ENCODE measurements at regions not wholly inside any gene's neighbourhood (a gene's known extent, or its start where the extent isn't known, plus 50 kb on each side); places are given as distances from the start of the nearest gene placed in this dataset.

- FAIRE-seq (no peak), DNase-seq (ENCODE audit: insufficient read length, low spot score) (no peak)
- TF ChIP-seq POLR2A (IDR thresholded peaks at IDR 0.05; ENCODE audit: low read depth, low read length), result no peak
- no peak for TF ChIP-seq TAF1 (IDR thresholded peaks at IDR 0.05; ENCODE audit: low read depth, low read length)
- no peak for TF ChIP-seq SPI1 (IDR thresholded peaks at IDR 0.05; ENCODE audit: low read depth, low read length)
- no peak for TF ChIP-seq POLR2AphosphoS5 (IDR thresholded peaks at IDR 0.05; ENCODE audit: low read depth, low read length)
- TF ChIP-seq POU2F2 (IDR thresholded peaks at IDR 0.05; ENCODE audit: low read depth, low read length), result no peak
- TF ChIP-seq PAX5 (IDR thresholded peaks at IDR 0.05; ENCODE audit: insufficient read depth, low read length, severe bottlenecking), result no peak
Measured at GRCh38 chr4:20408611-20409010, 156.9 kb downstream of the SLIT2 start.

GRCh38 chr4:20412072-20412471, 160.4 kb downstream of the SLIT2 start:
- TF ChIP-seq TAF1 (IDR thresholded peaks at IDR 0.05; ENCODE audit: low read depth, low read length) (no peak), SPI1 (IDR thresholded peaks at IDR 0.05; ENCODE audit: low read depth, low read length) (no peak), POU2F2 (IDR thresholded peaks at IDR 0.05; ENCODE audit: low read depth, low read length) (no peak), PAX5 (IDR thresholded peaks at IDR 0.05; ENCODE audit: insufficient read depth, low read length, severe bottlenecking) (no peak), POLR2AphosphoS5 (IDR thresholded peaks at IDR 0.05; ENCODE audit: low read depth, low read length) (no peak), POLR2A (IDR thresholded peaks at IDR 0.05; ENCODE audit: low read depth, low read length) (no peak)
- FAIRE-seq (no peak), DNase-seq (ENCODE audit: insufficient read length, low spot score) (no peak)

GRCh38 chr4:20416800-20417199, 165.1 kb downstream of the SLIT2 start:
- FAIRE-seq (no peak), DNase-seq (ENCODE audit: insufficient read length, low spot score) (no peak)
- TF ChIP-seq POLR2A (IDR thresholded peaks at IDR 0.05; ENCODE audit: low read depth, low read length), result no peak
- TF ChIP-seq POU2F2 (IDR thresholded peaks at IDR 0.05; ENCODE audit: low read depth, low read length), result no peak
- no peak for TF ChIP-seq PAX5 (IDR thresholded peaks at IDR 0.05; ENCODE audit: insufficient read depth, low read length, severe bottlenecking)
- TF ChIP-seq POLR2AphosphoS5 (IDR thresholded peaks at IDR 0.05; ENCODE audit: low read depth, low read length), result no peak
- no peak for TF ChIP-seq SPI1 (IDR thresholded peaks at IDR 0.05; ENCODE audit: low read depth, low read length)
- TF ChIP-seq TAF1 (IDR thresholded peaks at IDR 0.05; ENCODE audit: low read depth, low read length), result no peak

- FAIRE-seq (no peak), DNase-seq (ENCODE audit: insufficient read length, low spot score) (no peak)
- TF ChIP-seq TAF1 (IDR thresholded peaks at IDR 0.05; ENCODE audit: low read depth, low read length) (no peak), POLR2AphosphoS5 (IDR thresholded peaks at IDR 0.05; ENCODE audit: low read depth, low read length) (no peak), POLR2A (IDR thresholded peaks at IDR 0.05; ENCODE audit: low read depth, low read length) (no peak), PAX5 (IDR thresholded peaks at IDR 0.05; ENCODE audit: insufficient read depth, low read length, severe bottlenecking) (no peak), SPI1 (IDR thresholded peaks at IDR 0.05; ENCODE audit: low read depth, low read length) (no peak), POU2F2 (IDR thresholded peaks at IDR 0.05; ENCODE audit: low read depth, low read length) (no peak)
Measured at GRCh38 chr4:20418861-20419451, 167.3 kb downstream of the SLIT2 start.

GRCh38 chr4:20420916-20421602, 169.4 kb downstream of the SLIT2 start:
- DNase-seq (ENCODE audit: insufficient read length, low spot score), result no peak
- no peak for FAIRE-seq
- TF ChIP-seq POLR2AphosphoS5 (IDR thresholded peaks at IDR 0.05; ENCODE audit: low read depth, low read length) (no peak), POLR2A (IDR thresholded peaks at IDR 0.05; ENCODE audit: low read depth, low read length) (no peak), TAF1 (IDR thresholded peaks at IDR 0.05; ENCODE audit: low read depth, low read length) (no peak)

GRCh38 chr4:20421603-20421985, 169.9 kb downstream of the SLIT2 start:
- FAIRE-seq (no peak), DNase-seq (ENCODE audit: insufficient read length, low spot score) (no peak)
- TF ChIP-seq PAX5 (IDR thresholded peaks at IDR 0.05; ENCODE audit: insufficient read depth, low read length, severe bottlenecking) (no peak), SPI1 (IDR thresholded peaks at IDR 0.05; ENCODE audit: low read depth, low read length) (no peak), TAF1 (IDR thresholded peaks at IDR 0.05; ENCODE audit: low read depth, low read length) (no peak), POLR2A (IDR thresholded peaks at IDR 0.05; ENCODE audit: low read depth, low read length) (no peak), POLR2AphosphoS5 (IDR thresholded peaks at IDR 0.05; ENCODE audit: low read depth, low read length) (no peak), POU2F2 (IDR thresholded peaks at IDR 0.05; ENCODE audit: low read depth, low read length) (no peak)

GRCh38 chr4:20422398-20422797, 170.7 kb downstream of the SLIT2 start:
- DNase-seq (ENCODE audit: insufficient read length, low spot score), result no peak
- TF ChIP-seq SPI1 (IDR thresholded peaks at IDR 0.05; ENCODE audit: low read depth, low read length) (no peak), POLR2A (IDR thresholded peaks at IDR 0.05; ENCODE audit: low read depth, low read length) (no peak), TAF1 (IDR thresholded peaks at IDR 0.05; ENCODE audit: low read depth, low read length) (no peak), PAX5 (IDR thresholded peaks at IDR 0.05; ENCODE audit: insufficient read depth, low read length, severe bottlenecking) (no peak), POU2F2 (IDR thresholded peaks at IDR 0.05; ENCODE audit: low read depth, low read length) (no peak), POLR2AphosphoS5 (IDR thresholded peaks at IDR 0.05; ENCODE audit: low read depth, low read length) (no peak)
- FAIRE-seq, result no peak

GRCh38 chr4:20423420-20423819, 171.7 kb downstream of the SLIT2 start:
- FAIRE-seq (no peak), DNase-seq (ENCODE audit: insufficient read length, low spot score) (no peak)
- no peak for TF ChIP-seq POLR2A (IDR thresholded peaks at IDR 0.05; ENCODE audit: low read depth, low read length)
- no peak for TF ChIP-seq POLR2AphosphoS5 (IDR thresholded peaks at IDR 0.05; ENCODE audit: low read depth, low read length)
- TF ChIP-seq POU2F2 (IDR thresholded peaks at IDR 0.05; ENCODE audit: low read depth, low read length), result no peak
- TF ChIP-seq SPI1 (IDR thresholded peaks at IDR 0.05; ENCODE audit: low read depth, low read length), result no peak
- TF ChIP-seq PAX5 (IDR thresholded peaks at IDR 0.05; ENCODE audit: insufficient read depth, low read length, severe bottlenecking), result no peak
- TF ChIP-seq TAF1 (IDR thresholded peaks at IDR 0.05; ENCODE audit: low read depth, low read length), result no peak

GRCh38 chr4:20426028-20426427, 174.3 kb downstream of the SLIT2 start:
- DNase-seq (ENCODE audit: insufficient read length, low spot score), result no peak
- TF ChIP-seq PAX5 (IDR thresholded peaks at IDR 0.05; ENCODE audit: insufficient read depth, low read length, severe bottlenecking) (no peak), POLR2AphosphoS5 (IDR thresholded peaks at IDR 0.05; ENCODE audit: low read depth, low read length) (no peak), SPI1 (IDR thresholded peaks at IDR 0.05; ENCODE audit: low read depth, low read length) (no peak), TAF1 (IDR thresholded peaks at IDR 0.05; ENCODE audit: low read depth, low read length) (no peak), POLR2A (IDR thresholded peaks at IDR 0.05; ENCODE audit: low read depth, low read length) (no peak), POU2F2 (IDR thresholded peaks at IDR 0.05; ENCODE audit: low read depth, low read length) (no peak)
- no peak for FAIRE-seq

Measured in GM12891 (cell line).